IPS-18a (cell line): ENCODE measurements at regions not wholly inside any gene's neighbourhood (a gene's known extent, or its start where the extent isn't known, plus 50 kb on each side); places are given as distances from the start of the nearest gene placed in this dataset.

ENCODE experiments used
- H3K27ac ChIP-seq: one replicate; pipeline ENCODE4 v1.5.1; 2013; ENCODE audit warnings: low read length
- H3K27me3 ChIP-seq: one replicate; pipeline ENCODE4 v1.6.1; 2013; ENCODE audit warnings: mild to moderate bottlenecking, low read length; ENCODE audit not compliant: control insufficient read depth, insufficient read depth
- H3K36me3 ChIP-seq: one replicate; pipeline ENCODE4 v1.6.1; 2013; ENCODE audit warnings: low read depth, low read length; ENCODE audit not compliant: control insufficient read depth
- H3K4me1 ChIP-seq: one replicate; pipeline ENCODE4 v1.6.1; 2013; ENCODE audit warnings: low read depth, low read length; ENCODE audit not compliant: control insufficient read depth
- H3K4me3 ChIP-seq: one replicate; pipeline ENCODE4 v1.5.1; 2013; ENCODE audit warnings: low read length
- H3K9ac ChIP-seq: one replicate; pipeline ENCODE4 v1.6.1; 2013; ENCODE audit warnings: mild to moderate bottlenecking, low read length, moderate library complexity
- H3K9me3 ChIP-seq: one replicate; pipeline ENCODE4 v1.6.1; 2013; ENCODE audit warnings: low read depth, low read length; ENCODE audit not compliant: control insufficient read depth

- no peak overlapping the region for H3K4me3 ChIP-seq
- no peak overlapping the region for H3K9ac ChIP-seq
- H3K4me1 ChIP-seq, result no peaks in the 10 kb centered on the region
- H3K27ac ChIP-seq, result no peak overlapping the region
- no peaks in the 10 kb centered on the region for H3K36me3 ChIP-seq
- no peaks in the 10 kb centered on the region for H3K27me3 ChIP-seq
- peaks cover 7% of the 10 kb centered on the region for H3K9me3 ChIP-seq
Observed at GRCh38 chr3:176202652-176203051, 994.6 kb downstream of the TBL1XR1 start.

GRCh38 chr3:176193032-176193730 lies 1004.1 kb downstream of the TBL1XR1 start:
- Histone ChIP-seq H3K4me3 (no peak overlapping the region), H3K27me3 (no peaks in the 10 kb centered on the region), H3K9ac (no peak overlapping the region), H3K27ac (no peak overlapping the region), H3K36me3 (no peaks in the 10 kb centered on the region), H3K9me3 (peaks cover 1% of the 10 kb centered on the region), H3K4me1 (peaks cover 15% of the 10 kb centered on the region)

- Histone ChIP-seq H3K4me1 (peaks cover 15% of the 10 kb centered on the region), H3K27me3 (no peaks in the 10 kb centered on the region), H3K9ac (no peak overlapping the region), H3K27ac (no peak overlapping the region), H3K4me3 (no peak overlapping the region), H3K36me3 (no peaks in the 10 kb centered on the region), H3K9me3 (no peaks in the 10 kb centered on the region)
Observed at GRCh38 chr3:176190755-176191154, 1006.5 kb downstream of the TBL1XR1 start.

GRCh38 chr3:176183181-176183580 lies 1014.1 kb downstream of the TBL1XR1 start:
- Histone ChIP-seq H3K36me3 (no peaks in the 10 kb centered on the region), H3K27me3 (no peaks in the 10 kb centered on the region), H3K4me3 (no peak overlapping the region), H3K9ac (no peak overlapping the region), H3K9me3 (no peaks in the 10 kb centered on the region), H3K27ac (no peak overlapping the region), H3K4me1 (no peaks in the 10 kb centered on the region)

- H3K27me3 ChIP-seq, result no peaks in the 10 kb centered on the region
- no peak overlapping the region for H3K27ac ChIP-seq
- no peaks in the 10 kb centered on the region for H3K36me3 ChIP-seq
- H3K4me3 ChIP-seq, result no peak overlapping the region
- no peak overlapping the region for H3K9ac ChIP-seq
- no peaks in the 10 kb centered on the region for H3K9me3 ChIP-seq
- H3K4me1 ChIP-seq, result peaks cover 17% of the 10 kb centered on the region
Observed at GRCh38 chr3:176174060-176174459, 1023.2 kb downstream of the TBL1XR1 start.

GRCh38 chr3:176172492-176172891 lies 1024.8 kb downstream of the TBL1XR1 start:
- Histone ChIP-seq H3K9ac (no peak overlapping the region), H3K36me3 (no peaks in the 10 kb centered on the region), H3K9me3 (no peaks in the 10 kb centered on the region), H3K4me3 (no peak overlapping the region), H3K4me1 (peaks cover 14% of the 10 kb centered on the region), H3K27ac (no peak overlapping the region), H3K27me3 (no peaks in the 10 kb centered on the region)

- H3K9ac ChIP-seq, result no peak overlapping the region
- H3K9me3 ChIP-seq, result no peaks in the 10 kb centered on the region
- H3K27ac ChIP-seq, result no peak overlapping the region
- H3K4me3 ChIP-seq, result no peak overlapping the region
- H3K36me3 ChIP-seq, result no peaks in the 10 kb centered on the region
- no peaks in the 10 kb centered on the region for H3K27me3 ChIP-seq
- H3K4me1 ChIP-seq, result peaks cover 6% of the 10 kb centered on the region
Observed at GRCh38 chr3:176167272-176167671, 1030.0 kb downstream of the TBL1XR1 start.

GRCh38 chr3:176160997-176161396 lies 1036.3 kb downstream of the TBL1XR1 start:
- H3K4me3 ChIP-seq, result no peak overlapping the region
- H3K4me1 ChIP-seq, result no peaks in the 10 kb centered on the region
- no peak overlapping the region for H3K27ac ChIP-seq
- peaks cover 8% of the 10 kb centered on the region for H3K9me3 ChIP-seq
- no peak overlapping the region for H3K9ac ChIP-seq
- no peaks in the 10 kb centered on the region for H3K27me3 ChIP-seq
- no peaks in the 10 kb centered on the region for H3K36me3 ChIP-seq

GRCh38 chr3:176159796-176160195 lies 1037.5 kb downstream of the TBL1XR1 start:
- no peak overlapping the region for H3K9ac ChIP-seq
- no peaks in the 10 kb centered on the region for H3K27me3 ChIP-seq
- no peak overlapping the region for H3K4me3 ChIP-seq
- H3K36me3 ChIP-seq, result no peaks in the 10 kb centered on the region
- no peak overlapping the region for H3K27ac ChIP-seq
- H3K9me3 ChIP-seq, result peaks cover 8% of the 10 kb centered on the region
- H3K4me1 ChIP-seq, result no peaks in the 10 kb centered on the region

- H3K27ac ChIP-seq, result no peak overlapping the region
- H3K4me3 ChIP-seq, result no peak overlapping the region
- H3K9me3 ChIP-seq, result peaks cover 4% of the 10 kb centered on the region
- no peaks in the 10 kb centered on the region for H3K4me1 ChIP-seq
- H3K9ac ChIP-seq, result no peak overlapping the region
- H3K27me3 ChIP-seq, result no peaks in the 10 kb centered on the region
- no peaks in the 10 kb centered on the region for H3K36me3 ChIP-seq
Observed at GRCh38 chr3:176155012-176155411, 1042.3 kb downstream of the TBL1XR1 start.

GRCh38 chr3:176149567-176149966 lies 1047.7 kb downstream of the TBL1XR1 start:
- no peak overlapping the region for H3K27ac ChIP-seq
- no peaks in the 10 kb centered on the region for H3K27me3 ChIP-seq
- no peaks in the 10 kb centered on the region for H3K36me3 ChIP-seq
- H3K9me3 ChIP-seq, result no peaks in the 10 kb centered on the region
- H3K4me1 ChIP-seq, result no peaks in the 10 kb centered on the region
- H3K9ac ChIP-seq, result no peak overlapping the region
- H3K4me3 ChIP-seq, result no peak overlapping the region

- Histone ChIP-seq H3K9me3 (no peaks in the 10 kb centered on the region), H3K4me1 (no peaks in the 10 kb centered on the region), H3K27ac (no peak overlapping the region), H3K36me3 (no peaks in the 10 kb centered on the region), H3K27me3 (no peaks in the 10 kb centered on the region), H3K9ac (no peak overlapping the region), H3K4me3 (no peak overlapping the region)
Observed at GRCh38 chr3:176147251-176147650, 1050.0 kb downstream of the TBL1XR1 start.
